HG03432 (cell line): ENCODE measurements at regions not wholly inside any gene's neighbourhood (a gene's known extent, or its start where the extent isn't known, plus 50 kb on each side); places are given as distances from the start of the nearest gene placed in this dataset.
"Not testable (repeated sequence)": the region's sequence is repeated elsewhere in the genome, so short reads cannot be mapped to it uniquely, and the experiment has no call there.

ENCODE experiments used
- ATAC-seq: cut with Tn5 transposase; IDR thresholded peaks from one replicate; pipeline ENCODE4 v1.9.1; 2021; ENCODE audit warnings: mild to moderate bottlenecking, moderate library complexity; ENCODE audit not compliant: unreplicated experiment

GRCh38 chr13:86920961-86921360, 750.2 kb upstream of the SLITRK5 start:
- ATAC-seq: no peak

GRCh38 chr13:86922936-86923335, 748.2 kb upstream of the SLITRK5 start:
- no peak for ATAC-seq

- ATAC-seq: not testable (repeated sequence)
Observed at GRCh38 chr13:86926916-86927315, 744.3 kb upstream of the SLITRK5 start.

GRCh38 chr13:86932776-86933334, 738.3 kb upstream of the SLITRK5 start:
- ATAC-seq: no peak

GRCh38 chr13:86933676-86934075, 737.5 kb upstream of the SLITRK5 start:
- no peak for ATAC-seq

GRCh38 chr13:86937316-86937715, 733.9 kb upstream of the SLITRK5 start:
- ATAC-seq: no peak

- ATAC-seq: no peak
Observed at GRCh38 chr13:86945584-86945983, 725.6 kb upstream of the SLITRK5 start.

- peak; percentile 91 for ATAC-seq
Observed at GRCh38 chr13:86946734-86947133, 724.4 kb upstream of the SLITRK5 start.

GRCh38 chr13:86954341-86954740, 716.8 kb upstream of the SLITRK5 start:
- ATAC-seq: no peak

GRCh38 chr13:86960876-86961275, 710.3 kb upstream of the SLITRK5 start:
- no peak for ATAC-seq

- ATAC-seq: no peak
Observed at GRCh38 chr13:86974251-86974994, 696.7 kb upstream of the SLITRK5 start.

GRCh38 chr13:86974995-86975328, 696.2 kb upstream of the SLITRK5 start:
- ATAC-seq: no peak

GRCh38 chr13:86976521-86977324, 694.4 kb upstream of the SLITRK5 start:
- no peak for ATAC-seq

- ATAC-seq: no peak
Observed at GRCh38 chr13:86986448-86986847, 684.7 kb upstream of the SLITRK5 start.

- ATAC-seq: no peak
Observed at GRCh38 chr13:86992251-86992650, 678.9 kb upstream of the SLITRK5 start.

- no peak for ATAC-seq
Observed at GRCh38 chr13:87003265-87003664, 667.9 kb upstream of the SLITRK5 start.

- peak; percentile 72 for ATAC-seq
Observed at GRCh38 chr13:87005511-87005910, 665.7 kb upstream of the SLITRK5 start.

GRCh38 chr13:87035526-87035925, 635.6 kb upstream of the SLITRK5 start:
- no peak for ATAC-seq

GRCh38 chr13:87042946-87043345, 628.2 kb upstream of the SLITRK5 start:
- no peak for ATAC-seq

- ATAC-seq: no peak
Observed at GRCh38 chr13:87052731-87053130, 618.4 kb upstream of the SLITRK5 start.

GRCh38 chr13:87057807-87058520, 613.2 kb upstream of the SLITRK5 start:
- ATAC-seq: no peak
